HCT116 (cell line): ENCODE measurements at regions not wholly inside any gene's neighbourhood (a gene's known extent, or its start where the extent isn't known, plus 50 kb on each side); places are given as distances from the start of the nearest gene placed in this dataset.
"Not testable (repeated sequence)": the region's sequence is repeated elsewhere in the genome, so short reads cannot be mapped to it uniquely, and the experiment has no call there.

Experiments used
- EZH2 ChIP-seq: fragments of 200-600 bp; sonication (generic); IDR thresholded peaks from 2 replicates; pipeline ENCODE4 v1.6.1; 2017; ENCODE audit warnings: antibody characterized with exemption, mixed run types
- EZH2phosphoT487 ChIP-seq: fragments of 200-600 bp; IDR thresholded peaks from 2 replicates; pipeline ENCODE4 v1.6.1; 2018; ENCODE audit warnings: antibody characterized with exemption, borderline replicate concordance
- POLR2A ChIP-seq: IDR thresholded peaks from 2 replicates; pipeline ENCODE4 v1.7.0; 2011; ENCODE audit warnings: borderline replicate concordance; ENCODE audit not compliant: insufficient read depth, insufficient read length; ENCODE audit errors: extremely low read depth
- REST ChIP-seq: IDR thresholded peaks from 2 replicates; pipeline ENCODE4 v1.6.1; 2012; ENCODE audit warnings: low read depth

GRCh38 chr5:60018960-60019359, 125.4 kb upstream of the PDE4D start:
- TF ChIP-seq EZH2, REST, POLR2A, EZH2phosphoT487: not testable (repeated sequence)
